ENCODE measurements at regions not wholly inside any gene's neighbourhood (a gene's known extent, or its start where the extent isn't known, plus 50 kb on each side); places are given as distances from the start of the nearest gene placed in this dataset.
"Not testable (repeated sequence)": the region's sequence is repeated elsewhere in the genome, so short reads cannot be mapped to it uniquely, and the experiment has no call there.

- Histone ChIP-seq H3K4me3 (no peak overlapping the region), H3K4me1 (no peaks in the 10 kb centered on the region), H3K9me3 (no peaks in the 10 kb centered on the region), H3K27me3 (no peaks in the 10 kb centered on the region), H3K36me3 (no peaks in the 10 kb centered on the region), H3K27ac (no peak overlapping the region)
- TF ChIP-seq CTCF (IDR thresholded peaks at IDR 0.05) (no peak), POLR2A (IDR thresholded peaks at IDR 0.05) (no peak)
- DNase-seq = no peak
- intact Hi-C loops (cut with DNase I; ENCODE audit: low total_unique reads) = no loop called here
These were observed 285.8 kb downstream of the ADGRD1 start for GRCh38 chr12:131239384-131240094.

- Histone ChIP-seq H3K4me3 (no peak overlapping the region), H3K4me1 (no peaks in the 10 kb centered on the region), H3K27me3 (no peaks in the 10 kb centered on the region), H3K36me3 (no peaks in the 10 kb centered on the region), H3K9me3 (no peaks in the 10 kb centered on the region), H3K27ac (no peak overlapping the region)
- DNase-seq = no peak
- intact Hi-C loops (cut with DNase I; ENCODE audit: low total_unique reads) = no loop called here
- no peak for TF ChIP-seq POLR2A (IDR thresholded peaks at IDR 0.05)
- no peak for TF ChIP-seq CTCF (IDR thresholded peaks at IDR 0.05)
These were observed 287.8 kb downstream of the ADGRD1 start for GRCh38 chr12:131241517-131241916.

- Histone ChIP-seq H3K27ac (no peak overlapping the region), H3K9me3 (no peaks in the 10 kb centered on the region), H3K27me3 (no peaks in the 10 kb centered on the region), H3K4me1 (no peaks in the 10 kb centered on the region), H3K36me3 (no peaks in the 10 kb centered on the region), H3K4me3 (no peak overlapping the region)
- no peak for TF ChIP-seq POLR2A (IDR thresholded peaks at IDR 0.05)
- TF ChIP-seq CTCF (IDR thresholded peaks at IDR 0.05) = no peak
- intact Hi-C loops (cut with DNase I; ENCODE audit: low total_unique reads) = no loop called here
- DNase-seq = no peak
These were observed 289.2 kb downstream of the ADGRD1 start for GRCh38 chr12:131242741-131243496.

GRCh38 chr12:131244157-131244688, 290.5 kb downstream of the ADGRD1 start:
- H3K4me3 ChIP-seq; H3K36me3 ChIP-seq; H3K4me1 ChIP-seq; H3K27ac ChIP-seq; DNase-seq; H3K9me3 ChIP-seq; H3K27me3 ChIP-seq; intact Hi-C loops (cut with DNase I; ENCODE audit: low total_unique reads): not testable (repeated sequence)

GRCh38 chr12:131245161-131245560, 291.5 kb downstream of the ADGRD1 start:
- H3K9me3 ChIP-seq; H3K4me1 ChIP-seq; H3K36me3 ChIP-seq; H3K4me3 ChIP-seq; intact Hi-C loops (cut with DNase I; ENCODE audit: low total_unique reads); DNase-seq; H3K27me3 ChIP-seq; H3K27ac ChIP-seq: not testable (repeated sequence)

Measured in uterus (tissue), 3 donors.